GM12864 (cell line): ENCODE measurements at regions not wholly inside any gene's neighbourhood (a gene's known extent, or its start where the extent isn't known, plus 50 kb on each side); places are given as distances from the start of the nearest gene placed in this dataset.

Source experiments
- DNase-seq: peaks from one replicate; pipeline ENCODE4 v3.0.0-alpha.2; 2011; ENCODE audit warnings: low read depth
- H3K4me3 ChIP-seq: 2 replicates; pipeline ENCODE4 v1.5.1; 2011; ENCODE audit warnings: mild to moderate bottlenecking, low read depth, low read length, control low read depth
- CTCF ChIP-seq: IDR thresholded peaks from 2 replicates; pipeline ENCODE4 v1.5.1; 2011; ENCODE audit warnings: low read depth, mild to moderate bottlenecking, moderate library complexity, low read length, control low read depth, inconsistent platforms; ENCODE audit errors: missing control alignments

- no peak for DNase-seq
- no peak for TF ChIP-seq CTCF
- no peak overlapping the region for H3K4me3 ChIP-seq
Measured at GRCh38 chrX:39961441-39961840, 136.3 kb downstream of the BCOR start.

GRCh38 chrX:39965051-39965573 is 132.6 kb downstream of the BCOR start:
- H3K4me3 ChIP-seq: no peak overlapping the region
- no peak for DNase-seq
- TF ChIP-seq CTCF: no peak

- no peak for TF ChIP-seq CTCF
- no peak for DNase-seq
- no peak overlapping the region for H3K4me3 ChIP-seq
Measured at GRCh38 chrX:39966176-39966575, 131.6 kb downstream of the BCOR start.

GRCh38 chrX:39967348-39967747 is 130.4 kb downstream of the BCOR start:
- no peak for DNase-seq
- H3K4me3 ChIP-seq: no peak overlapping the region
- TF ChIP-seq CTCF: no peak

GRCh38 chrX:39969099-39969818 is 128.5 kb downstream of the BCOR start:
- no peak for TF ChIP-seq CTCF
- DNase-seq: no peak
- H3K4me3 ChIP-seq: no peak overlapping the region

- no peak for TF ChIP-seq CTCF
- no peak for DNase-seq
Measured at GRCh38 chrX:39969819-39970504, 127.8 kb downstream of the BCOR start.

More at GRCh38 chrX:39969819-39970504, 127.8 kb downstream of the BCOR start:
- H3K4me3 ChIP-seq: no peak overlapping the region
